ENCODE measurements at regions not wholly inside any gene's neighbourhood (a gene's known extent, or its start where the extent isn't known, plus 50 kb on each side); places are given as distances from the start of the nearest gene placed in this dataset.

- DNase-seq (ENCODE audit: low read depth) (peak; percentile 1), FAIRE-seq (no peak)
- Histone ChIP-seq H3K4me1 (ENCODE audit: insufficient read depth, low read length) (no peaks in the 10 kb centered on the region), H3K9me3 (ENCODE audit: insufficient read depth, low read depth, low read length) (no peaks in the 10 kb centered on the region), H2AFZ (ENCODE audit: low read depth, low read length) (no peak overlapping the region), H3K36me3 (ENCODE audit: insufficient read depth, low read length) (no peaks in the 10 kb centered on the region), H3K9ac (ENCODE audit: low read length) (no peak overlapping the region), H4K20me1 (ENCODE audit: insufficient read depth, low read length) (no peaks in the 10 kb centered on the region), H3K27me3 (ENCODE audit: insufficient read depth, low read length) (no peaks in the 10 kb centered on the region), H3K79me2 (ENCODE audit: insufficient read depth, low read length) (no peaks in the 10 kb centered on the region), H3K4me3 (ENCODE audit: insufficient read depth, low read depth, low read length) (no peak overlapping the region), H3K27ac (ENCODE audit: low read depth, low read length) (no peak overlapping the region), H3K4me2 (ENCODE audit: low read length) (no peak overlapping the region)
- no peak overlapping the region for H3K27ac Mint-ChIP-seq (ENCODE audit: unreplicated experiment)
- H3K9me3 Mint-ChIP-seq (ENCODE audit: unreplicated experiment), result no peaks in the 10 kb centered on the region
- H3K36me3 Mint-ChIP-seq (ENCODE audit: low read depth, unreplicated experiment), result no peaks in the 10 kb centered on the region
- no peak overlapping the region for H3K4me3 Mint-ChIP-seq (ENCODE audit: unreplicated experiment)
- no peak for TF ChIP-seq CTCF (IDR thresholded peaks at IDR 0.05; ENCODE audit: insufficient read depth, low read depth, low read length)
- no peak for TF ChIP-seq EZH2 (IDR thresholded peaks at IDR 0.05; ENCODE audit: insufficient read depth, low read length)
- no peaks in the 10 kb centered on the region for H3K4me1 Mint-ChIP-seq (ENCODE audit: low read depth, unreplicated experiment)
- H3K27me3 Mint-ChIP-seq (ENCODE audit: low read depth, unreplicated experiment), result no peaks in the 10 kb centered on the region
Measured at GRCh38 chr13:85091631-85092234, 707.5 kb downstream of the SLITRK6 start.

GRCh38 chr13:85089186-85089585, 710.0 kb downstream of the SLITRK6 start:
- no peak for DNase-seq (ENCODE audit: low read depth)
- Mint-ChIP-seq H3K4me1 (ENCODE audit: low read depth, unreplicated experiment) (no peaks in the 10 kb centered on the region), H3K27ac (ENCODE audit: unreplicated experiment) (no peak overlapping the region), H3K9me3 (ENCODE audit: unreplicated experiment) (no peaks in the 10 kb centered on the region), H3K36me3 (ENCODE audit: low read depth, unreplicated experiment) (no peaks in the 10 kb centered on the region), H3K4me3 (ENCODE audit: unreplicated experiment) (no peak overlapping the region), H3K27me3 (ENCODE audit: low read depth, unreplicated experiment) (no peaks in the 10 kb centered on the region)
- H3K9ac ChIP-seq (ENCODE audit: low read length), result no peak overlapping the region
- FAIRE-seq, result no peak
- no peak overlapping the region for H2AFZ ChIP-seq (ENCODE audit: low read depth, low read length)
- no peaks in the 10 kb centered on the region for H4K20me1 ChIP-seq (ENCODE audit: insufficient read depth, low read length)
- no peaks in the 10 kb centered on the region for H3K79me2 ChIP-seq (ENCODE audit: insufficient read depth, low read length)
- H3K27me3 ChIP-seq (ENCODE audit: insufficient read depth, low read length), result no peaks in the 10 kb centered on the region
- no peak overlapping the region for H3K4me3 ChIP-seq (ENCODE audit: insufficient read depth, low read depth, low read length)
- no peak overlapping the region for H3K27ac ChIP-seq (ENCODE audit: low read depth, low read length)
- H3K36me3 ChIP-seq (ENCODE audit: insufficient read depth, low read length), result no peaks in the 10 kb centered on the region
- no peak overlapping the region for H3K4me2 ChIP-seq (ENCODE audit: low read length)
- no peaks in the 10 kb centered on the region for H3K4me1 ChIP-seq (ENCODE audit: insufficient read depth, low read length)
- TF ChIP-seq CTCF (IDR thresholded peaks at IDR 0.05; ENCODE audit: insufficient read depth, low read depth, low read length) (no peak), EZH2 (IDR thresholded peaks at IDR 0.05; ENCODE audit: insufficient read depth, low read length) (no peak)
- no peaks in the 10 kb centered on the region for H3K9me3 ChIP-seq (ENCODE audit: insufficient read depth, low read depth, low read length)

GRCh38 chr13:85080691-85081090, 718.5 kb downstream of the SLITRK6 start:
- no peak overlapping the region for H2AFZ ChIP-seq (ENCODE audit: low read depth, low read length)
- H3K4me1 Mint-ChIP-seq (ENCODE audit: low read depth, unreplicated experiment), result no peaks in the 10 kb centered on the region
- FAIRE-seq, result no peak

More at GRCh38 chr13:85080691-85081090, 718.5 kb downstream of the SLITRK6 start:
- no peaks in the 10 kb centered on the region for H3K36me3 Mint-ChIP-seq (ENCODE audit: low read depth, unreplicated experiment)
- TF ChIP-seq EZH2 (IDR thresholded peaks at IDR 0.05; ENCODE audit: insufficient read depth, low read length) (no peak), CTCF (IDR thresholded peaks at IDR 0.05; ENCODE audit: insufficient read depth, low read depth, low read length) (no peak)
- no peaks in the 10 kb centered on the region for H3K36me3 ChIP-seq (ENCODE audit: insufficient read depth, low read length)
- DNase-seq (ENCODE audit: low read depth), result no peak
- no peak overlapping the region for H3K4me2 ChIP-seq (ENCODE audit: low read length)
- H3K79me2 ChIP-seq (ENCODE audit: insufficient read depth, low read length), result no peaks in the 10 kb centered on the region
- H3K9me3 ChIP-seq (ENCODE audit: insufficient read depth, low read depth, low read length), result no peaks in the 10 kb centered on the region
- no peak overlapping the region for H3K9ac ChIP-seq (ENCODE audit: low read length)
- H4K20me1 ChIP-seq (ENCODE audit: insufficient read depth, low read length), result no peaks in the 10 kb centered on the region
- H3K27ac ChIP-seq (ENCODE audit: low read depth, low read length), result no peak overlapping the region
- H3K27me3 Mint-ChIP-seq (ENCODE audit: low read depth, unreplicated experiment), result no peaks in the 10 kb centered on the region
- H3K27me3 ChIP-seq (ENCODE audit: insufficient read depth, low read length), result no peaks in the 10 kb centered on the region
- H3K9me3 Mint-ChIP-seq (ENCODE audit: unreplicated experiment), result no peaks in the 10 kb centered on the region
- H3K27ac Mint-ChIP-seq (ENCODE audit: unreplicated experiment), result no peak overlapping the region
- H3K4me1 ChIP-seq (ENCODE audit: insufficient read depth, low read length), result no peaks in the 10 kb centered on the region
- H3K4me3 Mint-ChIP-seq (ENCODE audit: unreplicated experiment), result no peak overlapping the region
- no peak overlapping the region for H3K4me3 ChIP-seq (ENCODE audit: insufficient read depth, low read depth, low read length)

Measured in astrocyte (in vitro differentiated cells and primary cell).